ACC112 (cell line): ENCODE measurements at regions not wholly inside any gene's neighbourhood (a gene's known extent, or its start where the extent isn't known, plus 50 kb on each side); places are given as distances from the start of the nearest gene placed in this dataset.

Experiments
- H2AFZ ChIP-seq: fragments of 200-600 bp; sonication (generic); one replicate; pipeline ENCODE4 v1.6.0; 2017; ENCODE audit warnings: antibody characterized with exemption, low read length; ENCODE audit not compliant: unreplicated experiment
- H3K27ac ChIP-seq: fragments of 200-600 bp; sonication (generic); 2 replicates; pipeline ENCODE4 v1.5.1; 2014; ENCODE audit warnings: low read depth, mild to moderate bottlenecking, antibody characterized with exemption, low read length, moderate library complexity
- H3K27me3 ChIP-seq: fragments of 200-600 bp; sonication (generic); 2 replicates; pipeline ENCODE4 v1.6.1; 2014; ENCODE audit warnings: mild to moderate bottlenecking, antibody characterized with exemption, low read length, moderate library complexity, mixed read lengths; ENCODE audit not compliant: insufficient read depth
- H3K36me3 ChIP-seq: fragments of 200-600 bp; sonication (generic); 2 replicates; pipeline ENCODE4 v1.6.1; 2016; ENCODE audit warnings: mild to moderate bottlenecking, antibody characterized with exemption, low read length, moderate library complexity, mixed read lengths; ENCODE audit not compliant: insufficient read depth
- H3K4me1 ChIP-seq: fragments of 200-600 bp; sonication (generic); one replicate; pipeline ENCODE4 v1.6.1; 2016; ENCODE audit warnings: low read length, mixed read lengths; ENCODE audit not compliant: insufficient read depth, unreplicated experiment, control insufficient read depth
- H3K4me3 ChIP-seq: fragments of 200-600 bp; sonication (generic); 2 replicates; pipeline ENCODE4 v1.5.1; 2014; ENCODE audit warnings: mild to moderate bottlenecking, low read depth, low read length
- H3K79me2 ChIP-seq: fragments of 200-600 bp; sonication (generic); one replicate; pipeline ENCODE4 v1.6.0; 2016; ENCODE audit warnings: low read length; ENCODE audit not compliant: control insufficient read depth, unreplicated experiment, insufficient read depth

DNA sequence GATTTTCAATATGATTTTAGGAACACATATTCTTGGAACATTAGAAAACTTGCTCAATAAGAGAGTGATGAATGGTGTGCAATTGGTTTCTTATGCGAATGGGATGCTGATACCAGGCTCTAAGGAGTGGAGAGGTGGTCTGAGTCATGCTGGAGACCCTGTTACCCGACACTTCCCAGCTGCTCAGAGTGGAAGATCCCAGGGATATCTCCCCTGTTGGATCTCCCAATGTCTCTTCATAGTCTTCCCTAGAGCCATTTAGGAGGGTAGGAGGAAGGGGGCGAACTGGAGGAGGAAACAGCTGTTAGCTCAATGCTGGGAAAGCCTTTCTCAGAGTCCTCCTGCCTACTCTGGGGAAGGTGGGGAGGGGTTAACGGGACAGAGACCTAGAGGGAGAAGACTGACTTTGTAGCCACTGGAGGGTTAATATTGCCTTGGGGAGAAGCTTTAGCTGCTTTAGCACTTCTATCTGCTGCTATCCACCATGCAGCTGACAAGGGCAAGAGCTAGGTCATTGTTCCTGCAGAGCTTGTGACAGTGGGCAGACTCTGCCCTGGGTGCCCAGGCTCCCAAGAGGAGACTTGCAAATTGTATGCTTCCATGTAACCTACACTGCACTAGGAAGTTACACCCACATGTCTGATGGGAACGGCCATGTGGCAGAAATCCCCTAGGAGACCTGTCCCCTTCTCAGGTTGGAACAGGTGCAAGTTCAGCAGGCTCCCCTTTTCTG is 301.0 kb downstream of the GADD45G start:
- Histone ChIP-seq H3K27me3 (no peaks in the 10 kb centered on the region), H3K4me3 (no peak overlapping the region), H2AFZ (no peak overlapping the region), H3K79me2 (no peaks in the 10 kb centered on the region), H3K36me3 (no peaks in the 10 kb centered on the region), H3K4me1 (no peaks in the 10 kb centered on the region), H3K27ac (no peak overlapping the region)

DNA sequence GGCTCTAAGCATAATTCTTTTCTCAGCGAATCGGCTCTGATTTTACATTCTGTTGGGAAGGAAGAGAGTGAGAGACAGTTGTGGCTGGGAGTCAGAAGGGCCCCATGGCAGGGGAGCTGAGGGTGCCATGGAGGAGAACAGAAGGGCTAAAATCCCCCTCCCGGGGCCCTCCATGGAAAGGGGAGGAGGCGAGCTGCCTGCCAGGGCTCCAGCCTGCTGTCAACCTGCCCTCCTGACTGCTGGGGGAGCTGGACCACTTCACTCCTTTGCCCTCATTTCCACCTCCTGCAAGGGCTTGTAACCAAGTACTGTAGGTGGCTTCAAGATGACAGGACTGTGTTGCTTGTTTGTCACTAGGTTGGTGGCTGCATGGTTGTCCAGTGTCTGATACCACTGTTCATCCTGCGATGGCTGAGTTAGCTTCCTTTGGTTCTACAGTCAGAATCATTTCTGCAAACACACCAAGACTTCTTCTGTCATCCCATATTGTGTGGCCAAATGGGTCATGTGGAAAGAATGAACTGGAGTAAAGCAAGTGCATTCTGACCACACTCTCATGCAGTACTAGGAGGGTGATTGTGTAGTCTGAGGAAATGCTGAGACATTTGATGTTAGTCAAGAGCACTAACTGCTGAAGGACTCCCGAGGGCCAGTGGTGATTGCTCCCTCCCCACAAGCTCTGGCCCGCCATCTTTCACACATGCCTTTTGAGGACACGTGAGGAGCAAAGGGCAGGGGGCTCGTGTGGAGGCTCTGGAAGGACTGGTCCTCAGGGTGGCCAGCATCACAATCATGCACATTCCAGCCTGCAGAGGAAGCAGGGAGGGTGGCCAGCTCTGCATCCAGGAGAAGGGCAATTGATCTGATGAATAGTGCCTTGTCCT is 307.2 kb downstream of the GADD45G start:
- Histone ChIP-seq H3K27ac (no peak overlapping the region), H3K4me1 (no peaks in the 10 kb centered on the region), H3K36me3 (no peaks in the 10 kb centered on the region), H3K79me2 (no peaks in the 10 kb centered on the region), H3K4me3 (no peak overlapping the region), H2AFZ (no peak overlapping the region), H3K27me3 (no peaks in the 10 kb centered on the region)

DNA sequence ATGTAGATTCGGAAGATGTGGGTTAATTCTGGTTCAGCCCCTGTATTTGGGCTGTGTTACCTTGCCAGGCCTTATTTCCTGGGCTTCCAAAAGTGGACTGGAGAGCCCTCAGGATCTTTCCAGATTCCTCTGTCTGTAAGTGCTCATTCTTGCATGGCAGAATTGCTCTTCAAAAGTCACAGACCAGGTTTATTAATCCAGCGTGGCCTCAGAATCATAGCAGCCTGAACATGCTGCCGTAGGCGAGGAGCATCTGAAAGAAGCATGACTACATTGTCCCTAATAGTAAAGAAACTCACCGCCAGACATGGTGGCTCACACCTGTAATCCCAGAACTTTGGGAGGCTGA is 307.8 kb downstream of the GADD45G start:
- Histone ChIP-seq H3K4me1 (no peaks in the 10 kb centered on the region), H2AFZ (no peak overlapping the region), H3K36me3 (no peaks in the 10 kb centered on the region), H3K4me3 (no peak overlapping the region), H3K27me3 (no peaks in the 10 kb centered on the region), H3K79me2 (no peaks in the 10 kb centered on the region), H3K27ac (no peak overlapping the region)

DNA sequence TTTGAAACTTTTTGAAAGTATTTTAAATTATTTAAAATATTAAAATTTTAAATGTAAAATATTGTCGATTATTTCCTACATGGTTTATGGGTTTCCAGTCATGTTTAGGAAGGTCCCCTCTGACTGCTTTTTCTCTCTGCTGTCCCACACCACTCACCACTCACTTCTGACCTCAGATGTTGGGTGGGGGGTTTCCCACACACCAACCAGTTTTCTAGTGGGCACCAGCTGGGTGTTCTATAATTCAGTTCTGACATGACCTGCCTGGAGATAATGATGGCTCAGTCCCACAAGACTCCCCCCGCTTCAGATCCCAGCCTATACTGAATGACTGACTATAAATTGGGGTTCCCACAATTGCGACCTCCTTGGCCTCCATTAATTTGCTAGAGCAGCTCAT is 310.4 kb downstream of the GADD45G start:
- Histone ChIP-seq H3K79me2 (no peaks in the 10 kb centered on the region), H3K36me3 (no peaks in the 10 kb centered on the region), H3K4me1 (no peaks in the 10 kb centered on the region), H2AFZ (no peak overlapping the region), H3K27me3 (no peaks in the 10 kb centered on the region), H3K27ac (no peak overlapping the region), H3K4me3 (no peak overlapping the region)

DNA sequence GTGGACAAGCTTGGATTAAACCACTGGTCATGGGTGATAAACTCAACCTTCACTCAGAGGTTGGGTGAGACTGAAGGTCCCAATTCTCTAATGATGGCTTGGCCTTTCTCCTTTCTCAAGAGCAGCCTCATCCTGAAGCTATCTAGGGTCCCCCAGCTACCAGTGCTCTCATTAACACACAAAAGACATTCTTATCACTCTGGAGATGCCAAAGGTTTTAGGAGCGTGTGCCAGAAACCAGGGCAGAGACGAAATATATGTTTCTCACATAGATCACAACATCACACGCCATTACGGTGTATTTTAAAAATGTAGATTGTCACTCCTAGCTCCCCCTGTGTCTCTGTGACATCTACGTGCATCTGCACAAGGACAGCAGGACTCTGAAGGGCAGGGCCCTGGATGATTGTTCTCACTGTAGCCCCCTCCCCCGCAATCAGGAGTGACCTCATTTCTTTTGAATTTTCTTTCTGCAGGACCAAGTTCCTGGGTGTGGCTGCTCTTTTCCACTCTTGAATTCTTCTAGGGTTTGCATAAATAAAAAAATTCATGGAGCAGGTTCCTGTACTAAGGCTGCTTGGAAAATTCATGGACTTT is 311.3 kb downstream of the GADD45G start:
- no peaks in the 10 kb centered on the region for H3K36me3 ChIP-seq
- no peak overlapping the region for H3K27ac ChIP-seq
- no peaks in the 10 kb centered on the region for H3K79me2 ChIP-seq
- H3K4me3 ChIP-seq, result no peak overlapping the region
- no peaks in the 10 kb centered on the region for H3K4me1 ChIP-seq
- H3K27me3 ChIP-seq, result no peaks in the 10 kb centered on the region
- H2AFZ ChIP-seq, result no peak overlapping the region

DNA sequence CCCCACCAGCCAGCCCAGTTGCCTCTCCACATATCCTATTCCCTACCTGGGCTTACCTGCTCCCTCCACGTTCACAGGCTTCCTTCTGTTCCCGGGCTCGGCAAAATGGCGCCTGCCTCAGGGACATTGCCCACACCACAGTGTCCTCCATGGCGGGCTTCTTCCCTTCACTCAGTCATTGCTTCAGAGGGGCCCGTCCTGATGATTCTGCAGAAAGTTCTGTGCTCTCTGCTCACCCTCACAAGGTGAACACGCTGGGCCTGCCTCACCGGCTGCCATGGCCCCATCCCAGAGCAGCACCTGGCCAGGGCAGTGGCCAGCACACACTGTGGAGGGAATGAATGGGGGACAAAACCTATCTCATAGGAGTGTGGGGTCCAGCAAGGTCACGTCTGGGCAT is 313.0 kb downstream of the GADD45G start:
- Histone ChIP-seq H3K36me3 (no peaks in the 10 kb centered on the region), H3K4me3 (no peak overlapping the region), H3K4me1 (no peaks in the 10 kb centered on the region), H3K27me3 (no peaks in the 10 kb centered on the region), H3K27ac (no peak overlapping the region), H2AFZ (no peak overlapping the region), H3K79me2 (no peaks in the 10 kb centered on the region)

DNA sequence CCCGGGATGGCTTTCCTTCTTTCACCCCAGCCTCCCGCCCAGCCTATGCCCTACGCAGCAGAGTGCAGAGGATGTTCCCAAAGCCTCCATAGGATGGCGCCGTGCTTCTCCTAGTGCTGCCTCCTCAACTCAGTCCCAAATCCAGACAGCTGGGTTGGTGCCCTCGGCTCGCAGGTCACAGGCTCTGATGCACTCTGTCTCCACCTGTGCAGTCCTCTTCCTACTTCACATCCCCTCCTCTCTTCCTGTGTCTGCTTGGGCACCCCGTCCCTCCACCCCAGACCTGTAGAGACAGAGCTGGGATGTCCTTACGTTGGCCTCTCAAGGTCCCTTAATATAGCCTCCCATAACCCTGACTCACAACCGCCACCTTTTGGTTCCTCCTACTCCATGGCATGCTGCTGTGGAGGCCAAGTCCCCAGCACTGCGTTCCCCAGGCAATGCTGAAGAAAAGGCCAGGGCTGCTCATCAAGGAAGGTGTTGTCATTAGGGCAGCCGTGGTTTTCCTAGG is 314.4 kb downstream of the GADD45G start:
- H3K4me1 ChIP-seq, result no peaks in the 10 kb centered on the region
- H3K79me2 ChIP-seq, result no peaks in the 10 kb centered on the region
- H3K27ac ChIP-seq, result no peak overlapping the region
- no peak overlapping the region for H3K4me3 ChIP-seq
- no peaks in the 10 kb centered on the region for H3K27me3 ChIP-seq
- H2AFZ ChIP-seq, result no peak overlapping the region
- H3K36me3 ChIP-seq, result no peaks in the 10 kb centered on the region

DNA sequence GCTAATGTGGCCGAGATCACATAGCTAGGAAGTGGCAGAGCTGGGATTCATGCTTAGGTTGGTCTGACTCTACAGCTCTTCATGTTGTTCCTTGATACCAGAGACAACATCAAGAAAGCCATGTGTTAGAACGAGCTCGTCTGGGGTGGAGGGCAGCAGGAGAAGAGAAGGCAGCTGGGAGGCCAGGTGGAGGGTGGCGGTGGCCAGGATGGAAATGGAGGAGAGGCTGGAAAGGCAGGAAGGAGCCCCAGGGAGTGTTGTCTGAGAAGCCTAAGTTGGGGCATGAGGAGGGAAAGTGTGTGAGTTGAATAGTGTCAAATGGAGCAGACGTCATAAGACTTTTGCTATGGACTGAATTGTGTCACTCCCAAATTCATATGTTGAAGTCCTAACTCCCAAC is 315.3 kb downstream of the GADD45G start:
- Histone ChIP-seq H3K36me3 (no peaks in the 10 kb centered on the region), H2AFZ (no peak overlapping the region), H3K79me2 (no peaks in the 10 kb centered on the region), H3K4me1 (no peaks in the 10 kb centered on the region), H3K4me3 (no peak overlapping the region), H3K27me3 (no peaks in the 10 kb centered on the region), H3K27ac (no peak overlapping the region)

DNA sequence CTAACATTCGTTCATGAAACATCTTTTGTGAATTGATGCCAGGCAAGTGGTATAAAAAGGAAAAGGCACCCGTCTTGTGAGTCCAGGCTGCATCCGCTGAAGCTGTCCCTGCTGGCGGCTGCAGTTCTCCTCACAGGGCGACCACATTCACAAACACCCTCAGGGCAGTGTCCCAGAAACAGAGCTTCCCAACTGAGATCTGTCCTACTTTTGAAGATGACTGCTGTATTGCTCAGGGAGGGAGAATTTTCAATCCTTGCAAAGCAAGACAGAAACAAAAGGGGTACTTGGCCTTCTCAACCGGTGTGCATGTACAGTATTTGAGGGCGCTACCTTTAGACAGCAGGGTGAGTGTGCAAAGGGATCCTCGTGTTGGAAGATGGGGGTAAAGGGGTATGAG is 316.1 kb downstream of the GADD45G start:
- Histone ChIP-seq H3K36me3 (no peaks in the 10 kb centered on the region), H3K27me3 (no peaks in the 10 kb centered on the region), H3K4me3 (no peak overlapping the region), H3K4me1 (no peaks in the 10 kb centered on the region), H2AFZ (no peak overlapping the region), H3K27ac (no peak overlapping the region), H3K79me2 (no peaks in the 10 kb centered on the region)

DNA sequence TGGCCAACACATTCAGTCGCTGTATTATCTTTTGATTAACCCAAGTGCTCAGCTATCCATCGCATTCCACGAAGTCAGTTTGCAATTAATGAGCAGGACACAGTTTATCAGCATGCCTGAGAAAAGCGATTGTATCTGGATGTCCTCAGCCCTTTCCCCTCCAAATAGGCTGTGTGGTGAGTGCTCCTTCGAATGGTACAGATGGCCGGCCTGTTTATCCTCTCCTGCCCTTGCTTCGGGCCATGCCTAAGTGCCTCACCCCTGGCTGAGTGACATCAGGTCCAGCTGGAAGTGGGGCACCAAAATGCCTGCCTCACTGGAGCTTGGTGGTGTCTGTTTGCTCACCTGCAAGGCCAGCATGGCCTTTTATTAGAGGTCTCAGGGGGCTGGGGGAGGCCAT is 317.3 kb downstream of the GADD45G start:
- Histone ChIP-seq H2AFZ (no peak overlapping the region), H3K79me2 (no peaks in the 10 kb centered on the region), H3K36me3 (no peaks in the 10 kb centered on the region), H3K4me3 (no peak overlapping the region), H3K4me1 (no peaks in the 10 kb centered on the region), H3K27ac (no peak overlapping the region), H3K27me3 (no peaks in the 10 kb centered on the region)
